HCT116 (cell line): ENCODE measurements at regions not wholly inside any gene's neighbourhood (a gene's known extent, or its start where the extent isn't known, plus 50 kb on each side); places are given as distances from the start of the nearest gene placed in this dataset.

Source experiments
- ATAC-seq: fragments of 200-7000 bp; cut with Tn5 transposase; 2 replicates; pipeline ENCODE4 v1.9.1; 2020; ENCODE audit warnings: mild to moderate bottlenecking, moderate library complexity
- BruUV-seq: library from RNA; stranded (reverse); fragments of 400-500 nt; replicated peaks from 2 replicates; lab custom pipeline; 2021; lab: Mats Ljungman, UMichigan
- CTCF ChIA-PET: fragments of 300-600 bp; sonication (Branson Sonifier 250); formaldehyde crosslinking; loops from one replicate; lab custom pipeline; 2021; ENCODE audit warnings: antibody characterized with exemption; lab: Charles Lee
- POLR2A ChIA-PET: fragments of 300-600, 350-600 bp; sonication (Branson Sonifier 250); formaldehyde crosslinking; loops from one replicate; lab custom pipeline; 2021; ENCODE audit warnings: antibody characterized with exemption; lab: Charles Lee
- RAD21 ChIA-PET, 2 experiments: fragments of 300-600 bp; sonication (Branson Sonifier 250); formaldehyde crosslinking; loops; one replicate each; lab custom pipeline; 2023; ENCODE audit warnings: low total read pairs in 2 of 2; ENCODE audit not compliant: uncharacterized antibody in 2 of 2, unreplicated experiment in 2 of 2, low non-redundant PET in 1 of 2; lab: Charles Lee
- DNase-seq: peaks from one replicate; pipeline ENCODE4 v3.0.0-alpha.2; 2010; ENCODE audit warnings: low read depth, low spot score
- H2AFZ ChIP-seq: fragments of 200-600 bp; shearing (Covaris generic), sonication (generic); 2 replicates; pipeline ENCODE4 v1.6.1; 2017; ENCODE audit warnings: low read depth, mixed run types, mixed read lengths, antibody characterized with exemption, low read length; ENCODE audit not compliant: poor library complexity, severe bottlenecking
- H3K27ac ChIP-seq: 2 replicates; pipeline ENCODE4 v1.5.1; 2012; ENCODE audit warnings: low read depth, low read length
- H3K27me3 ChIP-seq: fragments of 200-600 bp; sonication (generic); 2 replicates; pipeline ENCODE4 v1.6.1; 2016; ENCODE audit warnings: mixed run types, low read length, mixed read lengths; ENCODE audit not compliant: insufficient read depth
- H3K36me3 ChIP-seq, 2 experiments: fragments of 200-500 bp in 1 of 2; fragments of 200-600 bp in 1 of 2; sonication (Bioruptor generic) in 1 of 2; sonication (generic) in 1 of 2; 2 replicates each; pipeline versions ENCODE4 v1.5.1 to v1.6.1; 2014 to 2016; ENCODE audit warnings: low read length in 2 of 2, inconsistent platforms in 1 of 2, mixed read lengths in 1 of 2, mixed run types in 1 of 2; ENCODE audit not compliant: insufficient read depth in 2 of 2, control insufficient read depth in 1 of 2
- H3K4me1 ChIP-seq, 2 experiments: fragments of 200-600 bp in 1 of 2; sonication (generic) in 1 of 2; 2 replicates each; pipeline versions ENCODE4 v1.5.1 to v1.6.1; 2012 to 2017; ENCODE audit warnings: low read length in 2 of 2, inconsistent platforms in 1 of 2, mild to moderate bottlenecking in 1 of 2, mixed read lengths in 1 of 2, mixed run types in 1 of 2, moderate library complexity in 1 of 2; ENCODE audit not compliant: insufficient read depth in 2 of 2, control insufficient read depth in 1 of 2
- H3K4me2 ChIP-seq: fragments of 200-600 bp; sonication (generic); 2 replicates; pipeline ENCODE4 v1.6.1; 2017; ENCODE audit warnings: mixed run types, low read length, mixed read lengths
- H3K4me3 ChIP-seq, 2 experiments: fragments of 200-600 bp in 1 of 2; sonication (generic) in 1 of 2; replicated peaks in 1 of 2; 2 replicates each; pipeline ENCODE4 v1.5.1; 2011 to 2016; ENCODE audit warnings: low read length in 2 of 2, control low read depth in 1 of 2, low read depth in 1 of 2, mild to moderate bottlenecking in 1 of 2, mixed read lengths in 1 of 2, mixed run types in 1 of 2
- H3K79me2 ChIP-seq: fragments of 200-600 bp; sonication (generic); 2 replicates; pipeline ENCODE4 v1.6.1; 2017; ENCODE audit warnings: mild to moderate bottlenecking, mixed run types, low read length, moderate library complexity, mixed read lengths; ENCODE audit not compliant: insufficient read depth
- H3K9ac ChIP-seq: fragments of 200-600 bp; sonication (generic); 2 replicates; pipeline ENCODE4 v1.6.1; 2016; ENCODE audit warnings: low read length, mixed read lengths
- H3K9me2 ChIP-seq: fragments of 200-600 bp; sonication (generic), shearing (Covaris generic); 2 replicates; pipeline ENCODE4 v1.6.1; 2017; ENCODE audit warnings: mixed run types, mild to moderate bottlenecking, moderate library complexity; ENCODE audit not compliant: insufficient read depth
- H3K9me3 ChIP-seq, 2 experiments: fragments of 200-500 bp in 1 of 2; fragments of 200-600 bp in 1 of 2; sonication (Bioruptor generic) in 1 of 2; sonication (generic) in 1 of 2; 2 replicates each; pipeline ENCODE4 v1.6.1; 2014 to 2017; ENCODE audit warnings: low read length in 2 of 2, mixed read lengths in 2 of 2, inconsistent platforms in 1 of 2, low read depth in 1 of 2, mild to moderate bottlenecking in 1 of 2, mixed run types in 1 of 2, moderate library complexity in 1 of 2; ENCODE audit not compliant: control insufficient read depth in 1 of 2, insufficient read depth in 1 of 2
- H4K20me1 ChIP-seq: fragments of 200-600 bp; sonication (generic), shearing (Covaris generic); 2 replicates; pipeline ENCODE4 v1.6.1; 2017; ENCODE audit warnings: mixed run types, mild to moderate bottlenecking, moderate library complexity; ENCODE audit not compliant: insufficient read depth
- ATF3 ChIP-seq: IDR thresholded peaks from 2 replicates; pipeline ENCODE4 v1.6.1; 2012
- ELF1 ChIP-seq: IDR thresholded peaks from 2 replicates; pipeline ENCODE4 v1.6.1; 2012; ENCODE audit warnings: low read depth, borderline replicate concordance
- EZH2phosphoT487 ChIP-seq: fragments of 200-600 bp; IDR thresholded peaks from 2 replicates; pipeline ENCODE4 v1.6.1; 2018; ENCODE audit warnings: antibody characterized with exemption, borderline replicate concordance
- POLR2A ChIP-seq: IDR thresholded peaks from 2 replicates; pipeline ENCODE4 v1.7.0; 2011; ENCODE audit warnings: borderline replicate concordance; ENCODE audit not compliant: insufficient read depth, insufficient read length; ENCODE audit errors: extremely low read depth
- POLR2AphosphoS5 ChIP-seq: IDR thresholded peaks from 2 replicates; pipeline ENCODE4 v1.6.1; 2011; ENCODE audit warnings: mild to moderate bottlenecking, low read depth, low read length, moderate library complexity
- REST ChIP-seq: IDR thresholded peaks from 2 replicates; pipeline ENCODE4 v1.6.1; 2012; ENCODE audit warnings: low read depth
- SP1 ChIP-seq: IDR thresholded peaks from 2 replicates; pipeline ENCODE4 v1.6.1; 2012; ENCODE audit warnings: low read depth
- intact Hi-C: fragments of 100-400 bp; cut with micrococcal nuclease; formaldehyde crosslinking; loops from 2 replicates; pipeline ENCODE4 v1.10.0; 2022
- TF ChIP-seq, protein P1 (sequence below): IDR thresholded peaks from 2 replicates; pipeline ENCODE4 v1.6.1; 2011; ENCODE audit warnings: mild to moderate bottlenecking, low read length, moderate library complexity; ENCODE audit not compliant: insufficient replicate concordance; ENCODE audit errors: extremely low read depth
- TF ChIP-seq, protein P2 (sequence below): IDR thresholded peaks from 2 replicates; pipeline ENCODE4 v1.6.1; 2012

- ATAC-seq (no peak), DNase-seq (no peak)
- Histone ChIP-seq H3K36me3 (no peaks in the 10 kb centered on the region), H2AFZ (no peak overlapping the region), H3K27me3 (no peaks in the 10 kb centered on the region), H3K79me2 (no peaks in the 10 kb centered on the region), H3K4me2 (no peak overlapping the region), H3K9me3 (peaks cover 6 to 21% of the 10 kb centered on the region in 2 experiments; a peak in 2 of 4 replicates), H3K27ac (no peak overlapping the region), H3K4me1 (no peaks in the 10 kb centered on the region), H3K9me2 (no peaks in the 10 kb centered on the region), H4K20me1 (no peaks in the 10 kb centered on the region), H3K4me3 (no peak overlapping the region), H3K9ac (no peak overlapping the region)
- BruUV-seq, result no TSS peak
- ChIA-PET CTCF (no interaction called here), RAD21 (no interaction called here), POLR2A (no interaction called here)
- intact Hi-C loops, result no loop called here
- TF ChIP-seq, protein P1, sequence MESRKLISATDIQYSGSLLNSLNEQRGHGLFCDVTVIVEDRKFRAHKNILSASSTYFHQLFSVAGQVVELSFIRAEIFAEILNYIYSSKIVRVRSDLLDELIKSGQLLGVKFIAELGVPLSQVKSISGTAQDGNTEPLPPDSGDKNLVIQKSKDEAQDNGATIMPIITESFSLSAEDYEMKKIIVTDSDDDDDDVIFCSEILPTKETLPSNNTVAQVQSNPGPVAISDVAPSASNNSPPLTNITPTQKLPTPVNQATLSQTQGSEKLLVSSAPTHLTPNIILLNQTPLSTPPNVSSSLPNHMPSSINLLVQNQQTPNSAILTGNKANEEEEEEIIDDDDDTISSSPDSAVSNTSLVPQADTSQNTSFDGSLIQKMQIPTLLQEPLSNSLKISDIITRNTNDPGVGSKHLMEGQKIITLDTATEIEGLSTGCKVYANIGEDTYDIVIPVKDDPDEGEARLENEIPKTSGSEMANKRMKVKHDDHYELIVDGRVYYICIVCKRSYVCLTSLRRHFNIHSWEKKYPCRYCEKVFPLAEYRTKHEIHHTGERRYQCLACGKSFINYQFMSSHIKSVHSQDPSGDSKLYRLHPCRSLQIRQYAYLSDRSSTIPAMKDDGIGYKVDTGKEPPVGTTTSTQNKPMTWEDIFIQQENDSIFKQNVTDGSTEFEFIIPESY, result no peak
- no peak for TF ChIP-seq SP1
- TF ChIP-seq ATF3, result no peak
- TF ChIP-seq REST, result no peak
- TF ChIP-seq, protein P2, sequence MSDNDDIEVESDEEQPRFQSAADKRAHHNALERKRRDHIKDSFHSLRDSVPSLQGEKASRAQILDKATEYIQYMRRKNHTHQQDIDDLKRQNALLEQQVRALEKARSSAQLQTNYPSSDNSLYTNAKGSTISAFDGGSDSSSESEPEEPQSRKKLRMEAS, result no peak
- TF ChIP-seq POLR2AphosphoS5, result no peak
- TF ChIP-seq ELF1, result no peak
- no peak for TF ChIP-seq POLR2A
- TF ChIP-seq EZH2phosphoT487, result no peak
Observed at GRCh38 chr1:239817801-239818200, 273.9 kb upstream of the FMN2 start.
